ENCODE measurements at regions not wholly inside any gene's neighbourhood (a gene's known extent, or its start where the extent isn't known, plus 50 kb on each side); places are given as distances from the start of the nearest gene placed in this dataset.

- TF ChIP-seq, protein P1, sequence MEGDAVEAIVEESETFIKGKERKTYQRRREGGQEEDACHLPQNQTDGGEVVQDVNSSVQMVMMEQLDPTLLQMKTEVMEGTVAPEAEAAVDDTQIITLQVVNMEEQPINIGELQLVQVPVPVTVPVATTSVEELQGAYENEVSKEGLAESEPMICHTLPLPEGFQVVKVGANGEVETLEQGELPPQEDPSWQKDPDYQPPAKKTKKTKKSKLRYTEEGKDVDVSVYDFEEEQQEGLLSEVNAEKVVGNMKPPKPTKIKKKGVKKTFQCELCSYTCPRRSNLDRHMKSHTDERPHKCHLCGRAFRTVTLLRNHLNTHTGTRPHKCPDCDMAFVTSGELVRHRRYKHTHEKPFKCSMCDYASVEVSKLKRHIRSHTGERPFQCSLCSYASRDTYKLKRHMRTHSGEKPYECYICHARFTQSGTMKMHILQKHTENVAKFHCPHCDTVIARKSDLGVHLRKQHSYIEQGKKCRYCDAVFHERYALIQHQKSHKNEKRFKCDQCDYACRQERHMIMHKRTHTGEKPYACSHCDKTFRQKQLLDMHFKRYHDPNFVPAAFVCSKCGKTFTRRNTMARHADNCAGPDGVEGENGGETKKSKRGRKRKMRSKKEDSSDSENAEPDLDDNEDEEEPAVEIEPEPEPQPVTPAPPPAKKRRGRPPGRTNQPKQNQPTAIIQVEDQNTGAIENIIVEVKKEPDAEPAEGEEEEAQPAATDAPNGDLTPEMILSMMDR (IDR thresholded peaks at IDR 0.05; ENCODE audit: low read depth, low read length): no peak
- no peak for TF ChIP-seq EZH2phosphoT487 (IDR thresholded peaks at IDR 0.05; ENCODE audit: low read depth)
Measured at GRCh38 chr4:148574066-148574465, 131.9 kb upstream of the NR3C2 start.

Measured in OCI-LY3 (cell line).